Endothelial cell of umbilical vein (primary cell): ENCODE measurements at regions not wholly inside any gene's neighbourhood (a gene's known extent, or its start where the extent isn't known, plus 50 kb on each side); places are given as distances from the start of the nearest gene placed in this dataset.

Source experiments
- BruUV-seq: library from RNA; stranded (reverse); fragments of 400-500 nt; replicated peaks from 2 replicates; lab custom pipeline; 2021; lab: Mats Ljungman, UMichigan
- CTCF ChIA-PET: fragments of 300-600, 350-600 bp; sonication (Branson Sonifier 250); formaldehyde crosslinking; loops from one replicate; lab custom pipeline; 2021; ENCODE audit warnings: antibody characterized with exemption, inconsistent platforms; lab: Charles Lee
- POLR2A ChIA-PET: fragments of 300-600, 350-600 bp; sonication (Branson Sonifier 250); formaldehyde crosslinking; loops from one replicate; lab custom pipeline; 2021; ENCODE audit warnings: antibody characterized with exemption, inconsistent platforms; lab: Charles Lee
- DNase-seq: peaks from one replicate; pipeline ENCODE4 v3.0.0-alpha.2; 2011; ENCODE audit warnings: low read depth, low spot score
- FAIRE-seq: peaks from 2 replicates; lab custom pipeline; 2011; peaks lifted over from hg19 to GRCh38; lab: Jason Lieb, UNC
- H2AFZ ChIP-seq: 2 replicates; pipeline ENCODE4 v1.6.0; 2012; ENCODE audit warnings: low read depth, low read length, control low read depth, inconsistent platforms
- H3K27ac ChIP-seq: 2 replicates; pipeline ENCODE4 v1.5.1; 2011; ENCODE audit warnings: low read depth, mild to moderate bottlenecking, control low read depth, low read length, moderate library complexity; ENCODE audit not compliant: insufficient read depth
- H3K27me3 ChIP-seq, 2 experiments: 2 replicates each; pipeline versions ENCODE4 v1.6.0 to v1.6.1; 2011; ENCODE audit warnings: low read length in 2 of 2, mixed read lengths in 1 of 2; ENCODE audit not compliant: control insufficient read depth in 2 of 2, insufficient read depth in 2 of 2
- H3K36me3 ChIP-seq, 2 experiments: 2 replicates in 1 of 2; 3 replicates in 1 of 2; pipeline ENCODE4 v1.5.1; 2011; ENCODE audit warnings: low read length in 2 of 2, mild to moderate bottlenecking in 1 of 2, moderate library complexity in 1 of 2; ENCODE audit not compliant: control insufficient read depth in 2 of 2, insufficient read depth in 2 of 2; ENCODE audit errors: extremely low read depth in 1 of 2
- H3K4me1 ChIP-seq: 3 replicates; pipeline ENCODE4 v1.5.1; 2011; ENCODE audit warnings: mild to moderate bottlenecking, low read length; ENCODE audit not compliant: control insufficient read depth, insufficient read depth; ENCODE audit errors: extremely low read depth
- H3K4me2 ChIP-seq: 2 replicates; pipeline ENCODE4 v1.6.1; 2011; ENCODE audit warnings: low read length, control low read depth, mixed read lengths; ENCODE audit not compliant: insufficient read depth
- H3K4me3 ChIP-seq, 3 experiments: fragments of 200-600 bp in 1 of 3; sonication (generic), shearing (Covaris generic) in 1 of 3; replicated peaks in 1 of 3; 2 replicates each; pipeline ENCODE4 v1.5.1; 2011 to 2016; ENCODE audit warnings: control low read depth in 3 of 3, low read length in 3 of 3, mild to moderate bottlenecking in 2 of 3, inconsistent platforms in 1 of 3, low read depth in 1 of 3, moderate library complexity in 1 of 3; ENCODE audit not compliant: insufficient read depth in 1 of 3
- H3K79me2 ChIP-seq: 2 replicates; pipeline ENCODE4 v1.6.0; 2012; ENCODE audit warnings: low read length, inconsistent platforms; ENCODE audit not compliant: control insufficient read depth, insufficient read depth
- H3K9ac ChIP-seq: replicated peaks from 2 replicates; pipeline ENCODE3; 2011; ENCODE audit warnings: low read length, control low read depth; ENCODE audit not compliant: insufficient read depth; ENCODE audit errors: extremely low read depth
- H3K9me1 ChIP-seq: replicated peaks from 3 replicates; pipeline ENCODE4 v1.6.0; 2011; ENCODE audit warnings: mild to moderate bottlenecking, low read length; ENCODE audit not compliant: control insufficient read depth, insufficient read depth; ENCODE audit errors: extremely low read depth
- H3K9me3 ChIP-seq: replicated peaks from 2 replicates; pipeline ENCODE4 v1.5.1; 2012; ENCODE audit warnings: low read length, inconsistent platforms; ENCODE audit not compliant: control insufficient read depth, insufficient read depth
- H4K20me1 ChIP-seq: replicated peaks from 2 replicates; pipeline ENCODE3; 2011; ENCODE audit warnings: mild to moderate bottlenecking, low read length; ENCODE audit not compliant: control insufficient read depth, insufficient read depth; ENCODE audit errors: extremely low read depth
- EZH2 ChIP-seq: IDR thresholded peaks from 2 replicates; pipeline ENCODE4 v1.6.1; 2012; ENCODE audit warnings: borderline replicate concordance, low read depth, mild to moderate bottlenecking, moderate library complexity, low read length, inconsistent platforms; ENCODE audit not compliant: severe bottlenecking
- FOS ChIP-seq: IDR thresholded peaks from 2 replicates; pipeline ENCODE4 v1.6.1; 2011; ENCODE audit warnings: mild to moderate bottlenecking, low read length, moderate library complexity, borderline replicate concordance; ENCODE audit not compliant: insufficient read depth
- GATA2 ChIP-seq: IDR thresholded peaks from 2 replicates; pipeline ENCODE4 v1.7.0; 2011; ENCODE audit warnings: low read depth, mild to moderate bottlenecking, moderate library complexity, mixed read lengths, low read length; ENCODE audit not compliant: insufficient read length, insufficient read depth
- JUN ChIP-seq: IDR thresholded peaks from 2 replicates; pipeline ENCODE4 v1.6.1; 2011; ENCODE audit warnings: borderline replicate concordance, low read depth; ENCODE audit not compliant: insufficient read length, insufficient read depth
- MYC ChIP-seq: IDR thresholded peaks from one replicate; pipeline ENCODE4 v1.6.1; 2011; ENCODE audit warnings: mild to moderate bottlenecking, low read depth, low read length
- POLR2A ChIP-seq: IDR thresholded peaks from 2 replicates; pipeline ENCODE4 v1.6.1; 2012; ENCODE audit warnings: low read depth, mild to moderate bottlenecking, control low read depth, low read length
- POLR2AphosphoS5 ChIP-seq: IDR thresholded peaks from 2 replicates; pipeline ENCODE4 v1.6.1; 2012; ENCODE audit warnings: low read depth, mild to moderate bottlenecking, control low read depth, low read length, moderate library complexity; ENCODE audit not compliant: insufficient read depth
- dilution Hi-C: fragments of 300-500 bp; cut with MboI; formaldehyde crosslinking; loops from one replicate; pipeline ENCODE4 v1.15.0; 2019; ENCODE audit warnings: low sequenced_read_pairs; ENCODE audit not compliant: extremely low pct_ligation_motif_present
- intact Hi-C: fragments of 100-400 bp; cut with micrococcal nuclease; formaldehyde crosslinking; loops from one replicate; pipeline ENCODE4 v1.10.0; 2022
- TF ChIP-seq, protein P1 (sequence below): IDR thresholded peaks from 2 replicates; pipeline ENCODE4 v1.6.1; 2011; ENCODE audit not compliant: insufficient read depth, insufficient read length
- TF ChIP-seq, protein P2 (sequence below), 2 donors: IDR thresholded peaks; 1 replicate in 1 of 2; 2 replicates in 1 of 2; pipeline ENCODE4 v1.5.1; 2011; ENCODE audit warnings: low read length in 2 of 2, mild to moderate bottlenecking in 2 of 2, moderate library complexity in 2 of 2, control low read depth in 1 of 2, inconsistent platforms in 1 of 2, low read depth in 1 of 2; ENCODE audit not compliant: insufficient read depth in 1 of 2; ENCODE audit errors: extremely low read depth in 1 of 2

- no peaks in the 10 kb centered on the region for H3K27me3 ChIP-seq
- no peaks in the 10 kb centered on the region for H3K79me2 ChIP-seq
- intact Hi-C loops, result loop anchor here (10.0 kb wide), 1 partner anchor 106 kb away; no protein-coding TSS in a partner anchor
- no peak overlapping the region for H3K4me3 ChIP-seq
- no peak overlapping the region for H2AFZ ChIP-seq
- peak overlapping the region; percentile 59 for H3K27ac ChIP-seq
- POLR2A ChIA-PET, result no interaction called here
- CTCF ChIA-PET, result interaction anchor here (1.1 kb wide), 1 partner anchor 81 kb away, joined by 3 read pairs; no protein-coding TSS in a partner anchor
- DNase-seq (peak; percentile 82), FAIRE-seq (no peak)
- no peaks in the 10 kb centered on the region for H3K9me3 ChIP-seq
- no peak overlapping the region for H3K9ac ChIP-seq
- no TSS peak for BruUV-seq
- no peaks in the 10 kb centered on the region for H3K36me3 ChIP-seq
- no peaks in the 10 kb centered on the region for H4K20me1 ChIP-seq
- TF ChIP-seq POLR2AphosphoS5 (peak; percentile 59), GATA2 (peak; percentile 99), JUN (peak; percentile 15), POLR2A (no peak), FOS (peak; percentile 83), EZH2 (no peak), MYC (no peak)
- TF ChIP-seq, protein P1, sequence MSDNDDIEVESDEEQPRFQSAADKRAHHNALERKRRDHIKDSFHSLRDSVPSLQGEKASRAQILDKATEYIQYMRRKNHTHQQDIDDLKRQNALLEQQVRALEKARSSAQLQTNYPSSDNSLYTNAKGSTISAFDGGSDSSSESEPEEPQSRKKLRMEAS, result no peak
- TF ChIP-seq, protein P2, sequence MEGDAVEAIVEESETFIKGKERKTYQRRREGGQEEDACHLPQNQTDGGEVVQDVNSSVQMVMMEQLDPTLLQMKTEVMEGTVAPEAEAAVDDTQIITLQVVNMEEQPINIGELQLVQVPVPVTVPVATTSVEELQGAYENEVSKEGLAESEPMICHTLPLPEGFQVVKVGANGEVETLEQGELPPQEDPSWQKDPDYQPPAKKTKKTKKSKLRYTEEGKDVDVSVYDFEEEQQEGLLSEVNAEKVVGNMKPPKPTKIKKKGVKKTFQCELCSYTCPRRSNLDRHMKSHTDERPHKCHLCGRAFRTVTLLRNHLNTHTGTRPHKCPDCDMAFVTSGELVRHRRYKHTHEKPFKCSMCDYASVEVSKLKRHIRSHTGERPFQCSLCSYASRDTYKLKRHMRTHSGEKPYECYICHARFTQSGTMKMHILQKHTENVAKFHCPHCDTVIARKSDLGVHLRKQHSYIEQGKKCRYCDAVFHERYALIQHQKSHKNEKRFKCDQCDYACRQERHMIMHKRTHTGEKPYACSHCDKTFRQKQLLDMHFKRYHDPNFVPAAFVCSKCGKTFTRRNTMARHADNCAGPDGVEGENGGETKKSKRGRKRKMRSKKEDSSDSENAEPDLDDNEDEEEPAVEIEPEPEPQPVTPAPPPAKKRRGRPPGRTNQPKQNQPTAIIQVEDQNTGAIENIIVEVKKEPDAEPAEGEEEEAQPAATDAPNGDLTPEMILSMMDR (IDR thresholded peaks at IDR 0.05; ENCODE audit: extremely low read depth in 1 of 2, insufficient read depth in 1 of 2, low read depth in 1 of 2, low read length in 2 of 2), result no peak
- dilution Hi-C loops, result no loop called here
- peak overlapping the region; percentile 27 for H3K4me2 ChIP-seq
- H3K9me1 ChIP-seq, result no peaks in the 10 kb centered on the region
- H3K4me1 ChIP-seq, result peaks cover 69% of the 10 kb centered on the region
These were observed 191.6 kb downstream of the DUSP6 start for GRCh38 chr12:89160716-89161123.
